VCaP (cell line): ENCODE measurements at regions not wholly inside any gene's neighbourhood (a gene's known extent, or its start where the extent isn't known, plus 50 kb on each side); places are given as distances from the start of the nearest gene placed in this dataset.
"Not testable (repeated sequence)": the region's sequence is repeated elsewhere in the genome, so short reads cannot be mapped to it uniquely, and the experiment has no call there.

Source experiments
- H3K27ac ChIP-seq: fragments of 450-650 bp; 2 replicates; pipeline ENCODE4 v1.5.1; 2017
- CTCF ChIP-seq: fragments of 450-650 bp; conservative IDR thresholded peaks from 2 replicates; pipeline ENCODE4 v1.5.1; 2017; ENCODE audit warnings: mild to moderate bottlenecking, moderate library complexity

- TF ChIP-seq CTCF, result no peak
- no peak overlapping the region for H3K27ac ChIP-seq
These were observed 120.3 kb upstream of the ZBED5 start for GRCh38 chr11:10978198-10978597.

- TF ChIP-seq CTCF, result no peak
- no peak overlapping the region for H3K27ac ChIP-seq
These were observed 117.5 kb upstream of the ZBED5 start for GRCh38 chr11:10975287-10975721.

GRCh38 chr11:10973416-10973815, 115.6 kb upstream of the ZBED5 start:
- H3K27ac ChIP-seq, result no peak overlapping the region
- TF ChIP-seq CTCF, result no peak

- no peak overlapping the region for H3K27ac ChIP-seq
- TF ChIP-seq CTCF, result no peak
These were observed 113.1 kb upstream of the ZBED5 start for GRCh38 chr11:10970926-10971325.

- no peak for TF ChIP-seq CTCF
- H3K27ac ChIP-seq, result no peak overlapping the region
These were observed 111.5 kb upstream of the ZBED5 start for GRCh38 chr11:10969387-10969786.

GRCh38 chr11:10956884-10957283, 99.0 kb upstream of the ZBED5 start:
- H3K27ac ChIP-seq, result not testable (repeated sequence)

GRCh38 chr11:10955616-10956015, 97.8 kb upstream of the ZBED5 start:
- TF ChIP-seq CTCF, result no peak

GRCh38 chr11:10954184-10954583, 96.3 kb upstream of the ZBED5 start:
- no peak for TF ChIP-seq CTCF
- no peak overlapping the region for H3K27ac ChIP-seq

More at GRCh38 chr11:10955616-10956015, 97.8 kb upstream of the ZBED5 start:
- H3K27ac ChIP-seq, result no peak overlapping the region
